ENCODE measurements at regions not wholly inside any gene's neighbourhood (a gene's known extent, or its start where the extent isn't known, plus 50 kb on each side); places are given as distances from the start of the nearest gene placed in this dataset.

GRCh38 chr6:90859612-90860011, 272.7 kb upstream of the MAP3K7 start:
- H3K36me3 ChIP-seq (ENCODE audit: insufficient read depth, low read length): no peaks in the 10 kb centered on the region
- H3K27me3 ChIP-seq (ENCODE audit: insufficient read depth, low read length): no peaks in the 10 kb centered on the region
- H3K9me3 ChIP-seq (ENCODE audit: low read length): no peaks in the 10 kb centered on the region
- no peak overlapping the region for H3K4me3 ChIP-seq (ENCODE audit: low read length)
- H2AFZ ChIP-seq (ENCODE audit: low read depth, low read length): no peak overlapping the region
- H3K4me1 ChIP-seq (ENCODE audit: insufficient read depth, low read length): no peaks in the 10 kb centered on the region

GRCh38 chr6:90859056-90859455, 272.2 kb upstream of the MAP3K7 start:
- H3K9me3 ChIP-seq (ENCODE audit: low read length): no peaks in the 10 kb centered on the region
- H3K27me3 ChIP-seq (ENCODE audit: insufficient read depth, low read length): no peaks in the 10 kb centered on the region
- no peaks in the 10 kb centered on the region for H3K36me3 ChIP-seq (ENCODE audit: insufficient read depth, low read length)
- no peak overlapping the region for H3K4me3 ChIP-seq (ENCODE audit: low read length)
- no peak overlapping the region for H2AFZ ChIP-seq (ENCODE audit: low read depth, low read length)
- no peaks in the 10 kb centered on the region for H3K4me1 ChIP-seq (ENCODE audit: insufficient read depth, low read length)

- Histone ChIP-seq H2AFZ (ENCODE audit: low read depth, low read length) (no peak overlapping the region), H3K36me3 (ENCODE audit: insufficient read depth, low read length) (no peaks in the 10 kb centered on the region), H3K4me1 (ENCODE audit: insufficient read depth, low read length) (no peaks in the 10 kb centered on the region), H3K27me3 (ENCODE audit: insufficient read depth, low read length) (no peaks in the 10 kb centered on the region), H3K9me3 (ENCODE audit: low read length) (no peaks in the 10 kb centered on the region), H3K4me3 (ENCODE audit: low read length) (no peak overlapping the region)
These were observed 262.8 kb upstream of the MAP3K7 start for GRCh38 chr6:90849686-90850085.

GRCh38 chr6:90846824-90847223, 260.0 kb upstream of the MAP3K7 start:
- H3K36me3 ChIP-seq (ENCODE audit: insufficient read depth, low read length): no peaks in the 10 kb centered on the region
- H3K4me3 ChIP-seq (ENCODE audit: low read length): no peak overlapping the region
- no peaks in the 10 kb centered on the region for H3K4me1 ChIP-seq (ENCODE audit: insufficient read depth, low read length)

GRCh38 chr6:90835596-90836212, 248.8 kb upstream of the MAP3K7 start:
- H2AFZ ChIP-seq (ENCODE audit: low read depth, low read length): no peak overlapping the region
- no peaks in the 10 kb centered on the region for H3K36me3 ChIP-seq (ENCODE audit: insufficient read depth, low read length)
- H3K9me3 ChIP-seq (ENCODE audit: low read length): no peaks in the 10 kb centered on the region
- no peaks in the 10 kb centered on the region for H3K27me3 ChIP-seq (ENCODE audit: insufficient read depth, low read length)
- H3K4me1 ChIP-seq (ENCODE audit: insufficient read depth, low read length): no peaks in the 10 kb centered on the region
- no peak overlapping the region for H3K4me3 ChIP-seq (ENCODE audit: low read length)

More at GRCh38 chr6:90846824-90847223, 260.0 kb upstream of the MAP3K7 start:
- H2AFZ ChIP-seq (ENCODE audit: low read depth, low read length): no peak overlapping the region
- no peaks in the 10 kb centered on the region for H3K9me3 ChIP-seq (ENCODE audit: low read length)
- H3K27me3 ChIP-seq (ENCODE audit: insufficient read depth, low read length): no peaks in the 10 kb centered on the region

- H3K36me3 ChIP-seq (ENCODE audit: insufficient read depth, low read length): no peaks in the 10 kb centered on the region
- H2AFZ ChIP-seq (ENCODE audit: low read depth, low read length): no peak overlapping the region
- no peaks in the 10 kb centered on the region for H3K9me3 ChIP-seq (ENCODE audit: low read length)
- H3K4me1 ChIP-seq (ENCODE audit: insufficient read depth, low read length): no peaks in the 10 kb centered on the region
- H3K4me3 ChIP-seq (ENCODE audit: low read length): no peak overlapping the region
- no peaks in the 10 kb centered on the region for H3K27me3 ChIP-seq (ENCODE audit: insufficient read depth, low read length)
These were observed 242.4 kb upstream of the MAP3K7 start for GRCh38 chr6:90829311-90829710.

- no peaks in the 10 kb centered on the region for H3K9me3 ChIP-seq (ENCODE audit: low read length)
- H3K36me3 ChIP-seq (ENCODE audit: insufficient read depth, low read length): no peaks in the 10 kb centered on the region
- H3K27me3 ChIP-seq (ENCODE audit: insufficient read depth, low read length): no peaks in the 10 kb centered on the region
- H3K4me3 ChIP-seq (ENCODE audit: low read length): no peak overlapping the region
- no peak overlapping the region for H2AFZ ChIP-seq (ENCODE audit: low read depth, low read length)
- H3K4me1 ChIP-seq (ENCODE audit: insufficient read depth, low read length): no peaks in the 10 kb centered on the region
These were observed 233.6 kb upstream of the MAP3K7 start for GRCh38 chr6:90820436-90820835.

- Histone ChIP-seq H3K4me1 (ENCODE audit: insufficient read depth, low read length) (no peaks in the 10 kb centered on the region), H3K36me3 (ENCODE audit: insufficient read depth, low read length) (no peaks in the 10 kb centered on the region), H3K9me3 (ENCODE audit: low read length) (no peaks in the 10 kb centered on the region), H3K27me3 (ENCODE audit: insufficient read depth, low read length) (no peaks in the 10 kb centered on the region), H2AFZ (ENCODE audit: low read depth, low read length) (no peak overlapping the region), H3K4me3 (ENCODE audit: low read length) (no peak overlapping the region)
These were observed 232.6 kb upstream of the MAP3K7 start for GRCh38 chr6:90819483-90819882.

GRCh38 chr6:90818163-90818562, 231.3 kb upstream of the MAP3K7 start:
- no peaks in the 10 kb centered on the region for H3K9me3 ChIP-seq (ENCODE audit: low read length)
- no peak overlapping the region for H2AFZ ChIP-seq (ENCODE audit: low read depth, low read length)
- H3K36me3 ChIP-seq (ENCODE audit: insufficient read depth, low read length): no peaks in the 10 kb centered on the region
- no peaks in the 10 kb centered on the region for H3K27me3 ChIP-seq (ENCODE audit: insufficient read depth, low read length)
- H3K4me1 ChIP-seq (ENCODE audit: insufficient read depth, low read length): no peaks in the 10 kb centered on the region
- no peak overlapping the region for H3K4me3 ChIP-seq (ENCODE audit: low read length)

GRCh38 chr6:90816764-90817163, 229.9 kb upstream of the MAP3K7 start:
- Histone ChIP-seq H3K4me1 (ENCODE audit: insufficient read depth, low read length) (no peaks in the 10 kb centered on the region), H3K9me3 (ENCODE audit: low read length) (no peaks in the 10 kb centered on the region), H3K36me3 (ENCODE audit: insufficient read depth, low read length) (no peaks in the 10 kb centered on the region), H3K27me3 (ENCODE audit: insufficient read depth, low read length) (no peaks in the 10 kb centered on the region), H2AFZ (ENCODE audit: low read depth, low read length) (no peak overlapping the region), H3K4me3 (ENCODE audit: low read length) (no peak overlapping the region)

- Histone ChIP-seq H2AFZ (ENCODE audit: low read depth, low read length) (no peak overlapping the region), H3K4me3 (ENCODE audit: low read length) (no peak overlapping the region), H3K4me1 (ENCODE audit: insufficient read depth, low read length) (no peaks in the 10 kb centered on the region), H3K9me3 (ENCODE audit: low read length) (no peaks in the 10 kb centered on the region), H3K27me3 (ENCODE audit: insufficient read depth, low read length) (no peaks in the 10 kb centered on the region), H3K36me3 (ENCODE audit: insufficient read depth, low read length) (no peaks in the 10 kb centered on the region)
These were observed 224.8 kb upstream of the MAP3K7 start for GRCh38 chr6:90811596-90812226.

GRCh38 chr6:90809035-90809434, 222.2 kb upstream of the MAP3K7 start:
- Histone ChIP-seq H3K4me1 (ENCODE audit: insufficient read depth, low read length) (no peaks in the 10 kb centered on the region), H2AFZ (ENCODE audit: low read depth, low read length) (no peak overlapping the region), H3K9me3 (ENCODE audit: low read length) (no peaks in the 10 kb centered on the region), H3K27me3 (ENCODE audit: insufficient read depth, low read length) (no peaks in the 10 kb centered on the region), H3K36me3 (ENCODE audit: insufficient read depth, low read length) (no peaks in the 10 kb centered on the region), H3K4me3 (ENCODE audit: low read length) (no peak overlapping the region)

GRCh38 chr6:90807791-90808701, 221.2 kb upstream of the MAP3K7 start:
- Histone ChIP-seq H2AFZ (ENCODE audit: low read depth, low read length) (no peak overlapping the region), H3K4me1 (ENCODE audit: insufficient read depth, low read length) (no peaks in the 10 kb centered on the region), H3K9me3 (ENCODE audit: low read length) (no peaks in the 10 kb centered on the region), H3K36me3 (ENCODE audit: insufficient read depth, low read length) (no peaks in the 10 kb centered on the region), H3K4me3 (ENCODE audit: low read length) (no peak overlapping the region), H3K27me3 (ENCODE audit: insufficient read depth, low read length) (no peaks in the 10 kb centered on the region)

Measured in neuron (in vitro differentiated cells).